HG03342 (cell line): ENCODE measurements at regions not wholly inside any gene's neighbourhood (a gene's known extent, or its start where the extent isn't known, plus 50 kb on each side); places are given as distances from the start of the nearest gene placed in this dataset.
A peak's percentile ranks its signal among the peaks of the same experiment; 100 is the strongest.

Experiments
- ATAC-seq: cut with Tn5 transposase; IDR thresholded peaks from one replicate; pipeline ENCODE4 v1.9.1; 2021; ENCODE audit warnings: mild to moderate bottlenecking, moderate library complexity; ENCODE audit not compliant: unreplicated experiment

GRCh38 chr7:116145245-116145852 lies 65.0 kb upstream of the TES start:
- peak; percentile 84 for ATAC-seq

GRCh38 chr7:116148108-116148507 lies 62.2 kb upstream of the TES start:
- no peak for ATAC-seq

- ATAC-seq, result no peak
These were observed 61.7 kb upstream of the TES start for GRCh38 chr7:116148626-116149025.

GRCh38 chr7:116150588-116150987 lies 59.8 kb upstream of the TES start:
- ATAC-seq, result peak; percentile 94

GRCh38 chr7:116152276-116152675 lies 58.1 kb upstream of the TES start:
- ATAC-seq, result no peak

- ATAC-seq, result no peak
These were observed 57.3 kb upstream of the TES start for GRCh38 chr7:116153050-116153449.

- ATAC-seq, result no peak
These were observed 50.6 kb upstream of the TES start for GRCh38 chr7:116159711-116160110.
